ENCODE measurements at regions not wholly inside any gene's neighbourhood (a gene's known extent, or its start where the extent isn't known, plus 50 kb on each side); places are given as distances from the start of the nearest gene placed in this dataset.

- no peak for TF ChIP-seq POLR2AphosphoS5 (IDR thresholded peaks at IDR 0.05)
- TF ChIP-seq CTCF (IDR thresholded peaks at IDR 0.05; ENCODE audit: poor library complexity, severe bottlenecking): no peak
Observed at GRCh38 chr6:153873541-153873940, 165.5 kb upstream of the OPRM1 start.

All from neural cell (in vitro differentiated cells).